PFSK-1 (cell line): ENCODE measurements at regions not wholly inside any gene's neighbourhood (a gene's known extent, or its start where the extent isn't known, plus 50 kb on each side); places are given as distances from the start of the nearest gene placed in this dataset.

Source experiments
- FOXP2 ChIP-seq: optimal IDR thresholded peaks from 2 replicates; pipeline ENCODE3; 2011; ENCODE audit warnings: borderline replicate concordance, control low read depth, inconsistent platforms; ENCODE audit not compliant: insufficient read depth; ENCODE audit errors: extremely low read length, extremely low read depth
- POLR2AphosphoS5 ChIP-seq: IDR thresholded peaks from 2 replicates; pipeline ENCODE4 v1.6.1; 2012; ENCODE audit warnings: low read depth, mild to moderate bottlenecking, control low read depth, low read length, moderate library complexity
- REST ChIP-seq, 2 experiments: IDR thresholded peaks; 2 replicates each; pipeline versions ENCODE4 v1.6.1 to v1.8.0; 2011 to 2012; ENCODE audit warnings: low read depth in 2 of 2, low read length in 2 of 2, control low read depth in 1 of 2, inconsistent platforms in 1 of 2, mild to moderate bottlenecking in 1 of 2, moderate library complexity in 1 of 2; ENCODE audit not compliant: insufficient read depth in 1 of 2
- SIN3A ChIP-seq: IDR thresholded peaks from 2 replicates; pipeline ENCODE4 v1.6.1; 2012; ENCODE audit warnings: mild to moderate bottlenecking, low read length, moderate library complexity, borderline replicate concordance; ENCODE audit not compliant: insufficient read depth
- TAF1 ChIP-seq: IDR thresholded peaks from 2 replicates; pipeline ENCODE4 v1.6.1; 2012; ENCODE audit warnings: low read length, control low read depth, borderline replicate concordance; ENCODE audit not compliant: insufficient read depth

GRCh38 chr5:118479285-118479684, 509.1 kb downstream of the DTWD2 start:
- TF ChIP-seq POLR2AphosphoS5 (no peak), SIN3A (no peak), FOXP2 (no peak), TAF1 (no peak), REST (IDR thresholded peaks at IDR 0.05; ENCODE audit: insufficient read depth in 1 of 2, low read depth in 2 of 2, low read length in 2 of 2) (no peak)

- TF ChIP-seq TAF1 (no peak), POLR2AphosphoS5 (no peak), REST (IDR thresholded peaks at IDR 0.05; ENCODE audit: insufficient read depth in 1 of 2, low read depth in 2 of 2, low read length in 2 of 2) (no peak), SIN3A (no peak), FOXP2 (no peak)
Measured at GRCh38 chr5:118478852-118479251, 509.5 kb downstream of the DTWD2 start.

GRCh38 chr5:118468085-118468484, 520.3 kb downstream of the DTWD2 start:
- TF ChIP-seq REST (IDR thresholded peaks at IDR 0.05; ENCODE audit: insufficient read depth in 1 of 2, low read depth in 2 of 2, low read length in 2 of 2) (no peak), POLR2AphosphoS5 (no peak), FOXP2 (no peak), SIN3A (no peak), TAF1 (no peak)

GRCh38 chr5:118467103-118467502, 521.2 kb downstream of the DTWD2 start:
- no peak for TF ChIP-seq FOXP2
- no peak for TF ChIP-seq POLR2AphosphoS5
- TF ChIP-seq REST (IDR thresholded peaks at IDR 0.05; ENCODE audit: insufficient read depth in 1 of 2, low read depth in 2 of 2, low read length in 2 of 2): no peak
- no peak for TF ChIP-seq TAF1
- no peak for TF ChIP-seq SIN3A

GRCh38 chr5:118466418-118466817, 521.9 kb downstream of the DTWD2 start:
- TF ChIP-seq REST (IDR thresholded peaks at IDR 0.05; ENCODE audit: insufficient read depth in 1 of 2, low read depth in 2 of 2, low read length in 2 of 2) (no peak), TAF1 (no peak), FOXP2 (no peak), SIN3A (no peak), POLR2AphosphoS5 (no peak)
